ENCODE measurements at regions not wholly inside any gene's neighbourhood (a gene's known extent, or its start where the extent isn't known, plus 50 kb on each side); places are given as distances from the start of the nearest gene placed in this dataset.

- no peak overlapping the region for H3K9ac ChIP-seq
- no peaks in the 10 kb centered on the region for H3K27me3 ChIP-seq
- H3K4me2 ChIP-seq: no peak overlapping the region
- no peaks in the 10 kb centered on the region for H3K36me3 ChIP-seq
- no peak overlapping the region for H3K4me3 ChIP-seq
- peaks cover 0 to 14% (median 10%) of the 10 kb centered on the region in 10 experiments; a peak in 16 of 20 replicates for H3K4me1 ChIP-seq
- no peak overlapping the region for H3K27ac ChIP-seq
- TF ChIP-seq Cebpa-rat (IDR thresholded peaks at IDR 0.05): no peak
- H3K9me3 ChIP-seq (replicated peaks in 1 of 11): peaks cover 0 to 9% (median 0%) of the 10 kb centered on the region in 11 experiments; a peak in 1 of 22 replicates
- no peaks in the 10 kb centered on the region for H4K20me1 ChIP-seq
Measured at GRCh38 chr7:45982907-45983719, 62.0 kb upstream of the IGFBP3 start.

GRCh38 chr7:45982132-45982531, 61.1 kb upstream of the IGFBP3 start:
- Histone ChIP-seq H3K9me3 (replicated peaks in 1 of 11) (peaks cover 0 to 9% (median 0%) of the 10 kb centered on the region in 11 experiments; a peak in 1 of 22 replicates), H3K9ac (no peak overlapping the region), H3K4me1 (peaks cover 0 to 22% (median 18%) of the 10 kb centered on the region in 10 experiments; a peak in 16 of 20 replicates), H4K20me1 (no peaks in the 10 kb centered on the region), H3K27me3 (no peaks in the 10 kb centered on the region), H3K36me3 (no peaks in the 10 kb centered on the region), H3K27ac (no peak overlapping the region), H3K4me3 (no peak overlapping the region), H3K4me2 (no peak overlapping the region)
- TF ChIP-seq Cebpa-rat (IDR thresholded peaks at IDR 0.05): no peak

GRCh38 chr7:45980973-45981372, 59.9 kb upstream of the IGFBP3 start:
- H3K4me1 ChIP-seq: peaks cover 0 to 22% (median 18%) of the 10 kb centered on the region in 10 experiments; a peak in 16 of 20 replicates
- H4K20me1 ChIP-seq: no peaks in the 10 kb centered on the region
- H3K9me3 ChIP-seq (replicated peaks in 1 of 11): peaks cover 0 to 5% (median 0%) of the 10 kb centered on the region in 11 experiments; a peak in 1 of 22 replicates
- no peak overlapping the region for H3K4me2 ChIP-seq
- H3K36me3 ChIP-seq: no peaks in the 10 kb centered on the region
- H3K4me3 ChIP-seq: no peak overlapping the region
- no peak for TF ChIP-seq Cebpa-rat (IDR thresholded peaks at IDR 0.05)
- no peak overlapping the region for H3K9ac ChIP-seq
- no peak overlapping the region for H3K27ac ChIP-seq
- no peaks in the 10 kb centered on the region for H3K27me3 ChIP-seq

- no peak overlapping the region for H3K9ac ChIP-seq
- no peaks in the 10 kb centered on the region for H4K20me1 ChIP-seq
- no peaks in the 10 kb centered on the region for H3K27me3 ChIP-seq
- peaks cover 0 to 23% (median 18%) of the 10 kb centered on the region in 10 experiments; a peak in 16 of 20 replicates for H3K4me1 ChIP-seq
- H3K9me3 ChIP-seq (replicated peaks in 1 of 11): peaks cover 0 to 5% (median 0%) of the 10 kb centered on the region in 11 experiments; a peak in 1 of 22 replicates
- no peaks in the 10 kb centered on the region for H3K36me3 ChIP-seq
- H3K27ac ChIP-seq: no peak overlapping the region
- H3K4me3 ChIP-seq: no peak overlapping the region
- no peak for TF ChIP-seq Cebpa-rat (IDR thresholded peaks at IDR 0.05)
- H3K4me2 ChIP-seq: no peak overlapping the region
Measured at GRCh38 chr7:45980181-45980905, 59.3 kb upstream of the IGFBP3 start.

- H3K27me3 ChIP-seq: no peaks in the 10 kb centered on the region
- peak overlapping the region in 6 of 11 experiments; percentile 29 to 85 (median 72); a peak in 7 of 22 replicates for H3K4me2 ChIP-seq
- H3K4me1 ChIP-seq: peaks cover 0 to 25% (median 18%) of the 10 kb centered on the region in 10 experiments; a peak in 16 of 20 replicates
- TF ChIP-seq Cebpa-rat (IDR thresholded peaks at IDR 0.05): no peak
- H4K20me1 ChIP-seq: no peaks in the 10 kb centered on the region
- no peaks in the 10 kb centered on the region for H3K36me3 ChIP-seq
- no peak overlapping the region for H3K4me3 ChIP-seq
- H3K9me3 ChIP-seq (replicated peaks in 1 of 11): peaks cover 0 to 5% (median 0%) of the 10 kb centered on the region in 11 experiments; a peak in 1 of 22 replicates
- H3K27ac ChIP-seq: peak overlapping the region in 2 of 11 experiments; percentile 52 to 82; a peak in 1 of 22 replicates
- no peak overlapping the region for H3K9ac ChIP-seq
Measured at GRCh38 chr7:45979275-45980180, 58.5 kb upstream of the IGFBP3 start.

- TF ChIP-seq Cebpa-rat (IDR thresholded peaks at IDR 0.05): no peak
- Histone ChIP-seq H3K36me3 (no peaks in the 10 kb centered on the region), H3K4me2 (peak overlapping the region in 8 of 11 experiments; percentile 16 to 85 (median 67); a peak in 13 of 22 replicates), H3K4me3 (no peak overlapping the region), H3K9me3 (replicated peaks in 1 of 11) (peaks cover 0 to 5% (median 0%) of the 10 kb centered on the region in 11 experiments; a peak in 1 of 22 replicates), H3K27ac (peak overlapping the region in 7 of 11 experiments; percentile 17 to 82 (median 45); a peak in 11 of 22 replicates), H3K9ac (peak overlapping the region in 1 of 11 experiments; percentile 62; a peak in 1 of 22 replicates), H4K20me1 (no peaks in the 10 kb centered on the region), H3K27me3 (no peaks in the 10 kb centered on the region), H3K4me1 (peaks cover 0 to 25% (median 18%) of the 10 kb centered on the region in 10 experiments; a peak in 16 of 20 replicates)
Measured at GRCh38 chr7:45978731-45979211, 57.7 kb upstream of the IGFBP3 start.

GRCh38 chr7:45978010-45978681, 57.1 kb upstream of the IGFBP3 start:
- no peaks in the 10 kb centered on the region for H3K27me3 ChIP-seq
- peak overlapping the region in 7 of 11 experiments; percentile 17 to 82 (median 45); a peak in 11 of 22 replicates for H3K27ac ChIP-seq
- peaks cover 0 to 25% (median 18%) of the 10 kb centered on the region in 10 experiments; a peak in 15 of 20 replicates for H3K4me1 ChIP-seq
- peak overlapping the region in 8 of 11 experiments; percentile 16 to 85 (median 67); a peak in 15 of 22 replicates for H3K4me2 ChIP-seq
- no peaks in the 10 kb centered on the region for H3K36me3 ChIP-seq
- peaks cover 0 to 5% (median 0%) of the 10 kb centered on the region in 11 experiments; a peak in 1 of 22 replicates for H3K9me3 ChIP-seq (replicated peaks in 1 of 11)
- no peaks in the 10 kb centered on the region for H4K20me1 ChIP-seq
- TF ChIP-seq Cebpa-rat (IDR thresholded peaks at IDR 0.05): peak in 1 of 11 experiments; percentile 13; a peak in 1 of 22 replicates
- no peak overlapping the region for H3K4me3 ChIP-seq
- peak overlapping the region in 1 of 11 experiments; percentile 62; a peak in 1 of 22 replicates for H3K9ac ChIP-seq
